Hepatocyte (in vitro differentiated cells): ENCODE measurements at regions not wholly inside any gene's neighbourhood (a gene's known extent, or its start where the extent isn't known, plus 50 kb on each side); places are given as distances from the start of the nearest gene placed in this dataset.

Source experiments
- CTCF ChIP-seq: fragments of 200-600 bp; sonication (generic); IDR thresholded peaks from 2 replicates; pipeline ENCODE4 v1.5.1; 2016; ENCODE audit warnings: antibody characterized with exemption, mild to moderate bottlenecking; ENCODE audit not compliant: poor library complexity
- EZH2 ChIP-seq: fragments of 200-600 bp; sonication (generic); IDR thresholded peaks from 2 replicates; pipeline ENCODE4 v1.6.1; 2016; ENCODE audit warnings: antibody characterized with exemption, mild to moderate bottlenecking, borderline replicate concordance

GRCh38 chr20:17868700-17869231 lies 99.8 kb downstream of the SNX5 start:
- no peak for TF ChIP-seq CTCF
- no peak for TF ChIP-seq EZH2
